ENCODE measurements at regions not wholly inside any gene's neighbourhood (a gene's known extent, or its start where the extent isn't known, plus 50 kb on each side); places are given as distances from the start of the nearest gene placed in this dataset.

GRCh38 chr2:13034861-13035260, 318.1 kb downstream of the TRIB2 start:
- no peak for TF ChIP-seq POLR2AphosphoS5 (IDR thresholded peaks at IDR 0.05; ENCODE audit: low read depth, low read length)
- no peak for TF ChIP-seq POLR2A (IDR thresholded peaks at IDR 0.05; ENCODE audit: low read depth, low read length)
- no peak for TF ChIP-seq TAF1 (IDR thresholded peaks at IDR 0.05; ENCODE audit: low read depth, low read length)
- TF ChIP-seq PAX5 (IDR thresholded peaks at IDR 0.05; ENCODE audit: insufficient read depth, low read length, severe bottlenecking), result no peak
- TF ChIP-seq POU2F2 (IDR thresholded peaks at IDR 0.05; ENCODE audit: low read depth, low read length), result no peak
- no peak for TF ChIP-seq SPI1 (IDR thresholded peaks at IDR 0.05; ENCODE audit: low read depth, low read length)
